Astrocyte of the cerebellum (primary cell): ENCODE measurements at regions not wholly inside any gene's neighbourhood (a gene's known extent, or its start where the extent isn't known, plus 50 kb on each side); places are given as distances from the start of the nearest gene placed in this dataset.

Experiments
- DNase-seq: peaks from one replicate; pipeline ENCODE4 v3.0.0-alpha.2; 2011; ENCODE audit warnings: low read depth
- H3K4me3 ChIP-seq: 2 replicates; pipeline ENCODE4 v1.5.1; 2011; ENCODE audit warnings: mild to moderate bottlenecking, low read depth, low read length, moderate library complexity
- in situ Hi-C: cut with HindIII; loops from 2 replicates; pipeline ENCODE4 v1.10.0; 2017; ENCODE audit warnings: low sequenced_read_pairs
- TF ChIP-seq, protein P1 (sequence below): IDR thresholded peaks from 2 replicates; pipeline ENCODE4 v1.5.1; 2012; ENCODE audit warnings: low read length, low read depth, moderate library complexity, mild to moderate bottlenecking; ENCODE audit errors: missing control alignments

DNA sequence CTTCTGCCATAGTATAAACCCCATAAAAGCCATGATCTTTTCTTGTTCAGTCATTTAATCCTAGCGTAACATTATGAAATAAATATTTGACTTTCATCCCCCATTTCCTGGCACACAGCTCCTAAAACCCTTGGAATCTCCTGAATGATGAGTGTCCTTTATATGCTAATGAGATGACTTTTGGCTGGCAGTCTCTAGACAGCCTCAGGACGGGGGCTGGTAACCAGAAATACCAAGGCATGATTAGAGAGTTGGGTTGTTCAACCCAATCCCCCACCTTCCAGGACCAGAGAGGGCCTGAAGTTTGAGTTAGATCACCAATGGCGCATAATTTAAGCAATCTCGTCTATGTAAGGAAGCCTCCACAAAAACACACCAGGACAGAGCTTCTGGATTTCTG is 1246.1 kb upstream of the TENM4 start:
- no peak overlapping the region for H3K4me3 ChIP-seq
- no peak for DNase-seq
- TF ChIP-seq, protein P1, sequence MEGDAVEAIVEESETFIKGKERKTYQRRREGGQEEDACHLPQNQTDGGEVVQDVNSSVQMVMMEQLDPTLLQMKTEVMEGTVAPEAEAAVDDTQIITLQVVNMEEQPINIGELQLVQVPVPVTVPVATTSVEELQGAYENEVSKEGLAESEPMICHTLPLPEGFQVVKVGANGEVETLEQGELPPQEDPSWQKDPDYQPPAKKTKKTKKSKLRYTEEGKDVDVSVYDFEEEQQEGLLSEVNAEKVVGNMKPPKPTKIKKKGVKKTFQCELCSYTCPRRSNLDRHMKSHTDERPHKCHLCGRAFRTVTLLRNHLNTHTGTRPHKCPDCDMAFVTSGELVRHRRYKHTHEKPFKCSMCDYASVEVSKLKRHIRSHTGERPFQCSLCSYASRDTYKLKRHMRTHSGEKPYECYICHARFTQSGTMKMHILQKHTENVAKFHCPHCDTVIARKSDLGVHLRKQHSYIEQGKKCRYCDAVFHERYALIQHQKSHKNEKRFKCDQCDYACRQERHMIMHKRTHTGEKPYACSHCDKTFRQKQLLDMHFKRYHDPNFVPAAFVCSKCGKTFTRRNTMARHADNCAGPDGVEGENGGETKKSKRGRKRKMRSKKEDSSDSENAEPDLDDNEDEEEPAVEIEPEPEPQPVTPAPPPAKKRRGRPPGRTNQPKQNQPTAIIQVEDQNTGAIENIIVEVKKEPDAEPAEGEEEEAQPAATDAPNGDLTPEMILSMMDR: no peak
- in situ Hi-C loops: no loop called here

DNA sequence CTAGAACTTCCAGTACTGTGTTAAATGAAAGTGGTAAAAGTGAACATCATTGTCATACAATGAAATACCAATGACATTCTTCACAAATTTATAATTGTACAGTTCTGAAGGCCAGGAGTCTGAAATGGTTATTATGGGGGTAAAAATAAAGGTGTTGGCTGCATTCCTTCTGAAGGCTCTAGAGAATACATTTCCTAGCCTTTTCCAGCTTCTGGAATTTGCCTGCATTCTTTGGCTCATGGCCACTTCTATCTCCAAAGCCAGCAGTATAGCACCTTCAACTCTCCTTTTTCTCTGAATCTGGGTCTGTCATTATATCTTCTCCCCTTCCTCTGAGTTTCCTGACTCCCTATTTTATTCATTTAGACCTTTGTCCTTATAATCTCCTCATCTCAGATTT is 1232.7 kb upstream of the TENM4 start:
- in situ Hi-C loops: no loop called here

DNA sequence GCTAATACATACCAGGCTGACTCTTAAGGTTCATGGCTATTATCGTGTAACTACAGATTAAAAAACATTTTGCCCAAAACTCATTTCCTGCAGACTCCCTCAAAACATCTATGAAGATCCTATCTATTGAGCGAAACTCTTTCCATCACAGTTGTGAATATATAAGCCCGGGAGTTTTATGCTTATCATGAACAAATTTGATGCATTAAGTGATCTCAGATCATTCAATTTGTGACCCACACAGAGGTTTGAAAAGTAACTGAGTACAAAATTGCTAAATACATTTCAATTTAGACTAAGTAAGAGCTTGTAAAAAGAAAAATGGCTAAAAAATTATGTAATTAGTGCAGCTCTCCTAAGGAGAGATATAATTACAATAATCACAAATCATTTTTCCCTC is 1228.8 kb upstream of the TENM4 start:
- TF ChIP-seq, protein P1: no peak
- no peak overlapping the region for H3K4me3 ChIP-seq
- no peak for DNase-seq
- in situ Hi-C loops: no loop called here

More for the DNA sequence above, 1232.7 kb upstream of the TENM4 start:
- no peak overlapping the region for H3K4me3 ChIP-seq
- no peak for DNase-seq
- TF ChIP-seq, protein P1: no peak

DNA sequence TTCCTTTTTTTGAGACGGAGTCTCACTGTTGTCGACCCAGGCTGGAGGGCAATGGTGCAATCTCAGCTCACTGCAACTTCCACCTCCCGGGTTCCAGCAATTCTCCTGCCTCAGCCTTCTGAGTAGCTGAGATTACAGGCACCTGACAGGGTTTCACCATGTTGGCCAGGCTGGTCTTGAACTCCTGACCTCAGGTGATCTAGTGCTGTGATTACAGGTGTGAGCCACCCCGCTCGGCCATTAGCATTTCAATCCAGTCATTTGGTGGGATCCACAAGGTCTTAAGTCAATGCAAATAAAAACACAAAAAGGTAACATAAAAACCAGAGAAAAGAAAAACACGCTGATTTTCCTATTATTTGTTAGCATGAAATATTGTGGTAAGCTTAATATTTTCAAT is 1227.2 kb upstream of the TENM4 start:
- H3K4me3 ChIP-seq: no peak overlapping the region
- TF ChIP-seq, protein P1: no peak
- DNase-seq: no peak
- in situ Hi-C loops: no loop called here

DNA sequence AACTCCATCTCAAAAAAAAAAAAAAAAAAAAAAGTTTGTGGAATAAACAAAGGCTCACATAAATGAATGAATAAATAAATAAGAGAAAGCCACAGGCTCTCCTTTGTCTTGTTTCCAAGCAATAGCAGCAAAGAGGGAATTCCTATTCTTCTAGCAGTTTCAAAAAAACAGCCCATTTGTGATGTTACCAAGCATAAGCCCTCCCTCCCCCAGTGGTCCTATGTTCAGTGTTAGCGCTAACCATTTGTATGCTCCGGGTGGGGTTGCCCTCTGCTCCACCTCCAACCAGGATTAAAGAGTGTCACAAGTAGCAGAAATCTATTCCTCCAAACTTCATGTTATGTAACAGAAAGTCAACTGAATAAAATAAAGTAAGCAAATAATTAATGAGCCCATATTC is 1215.0 kb upstream of the TENM4 start:
- TF ChIP-seq, protein P1: no peak
- H3K4me3 ChIP-seq: no peak overlapping the region
- in situ Hi-C loops: loop anchor here (5.0 kb wide), 1 partner anchor 104 kb away; no protein-coding TSS in a partner anchor
- no peak for DNase-seq

DNA sequence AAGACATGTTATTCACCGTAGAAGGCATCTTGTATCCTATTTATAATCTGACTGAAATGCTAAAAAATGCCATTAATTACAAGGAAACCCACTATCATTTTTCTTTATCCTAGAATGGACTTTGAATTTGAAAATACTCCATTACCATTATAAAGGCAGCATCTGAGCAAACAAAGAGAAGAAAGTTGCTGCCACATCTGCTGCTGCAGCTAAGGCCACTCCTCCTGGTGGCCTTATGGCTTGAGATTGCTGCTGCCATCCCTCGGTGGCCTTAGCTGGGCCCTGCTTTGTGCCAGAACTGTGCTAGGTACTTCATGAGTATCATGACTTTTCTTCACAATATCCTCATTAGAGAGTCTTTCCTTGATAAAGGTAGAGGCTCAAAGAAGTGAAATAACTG is 1210.1 kb upstream of the TENM4 start:
- in situ Hi-C loops: no loop called here
- TF ChIP-seq, protein P1: no peak
- H3K4me3 ChIP-seq: no peak overlapping the region
- no peak for DNase-seq

DNA sequence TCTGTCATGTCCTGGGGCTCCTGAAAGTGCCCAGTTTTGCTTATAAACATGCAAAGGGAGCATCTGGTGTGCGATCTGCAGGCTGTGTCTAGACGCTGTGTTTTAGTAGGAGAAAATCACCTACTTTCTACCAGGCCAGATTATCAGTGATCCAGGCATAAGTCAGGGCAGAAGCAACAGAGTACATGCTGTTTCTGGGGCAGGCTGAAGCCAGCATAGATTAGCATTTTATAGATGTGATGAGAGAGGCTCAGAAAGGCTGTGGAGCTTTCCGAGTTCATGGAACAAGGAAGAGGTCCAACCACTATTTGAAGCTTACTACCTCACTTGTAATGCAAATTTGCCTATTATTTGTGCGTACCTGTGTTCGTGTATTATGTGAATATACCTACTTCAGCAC is 1208.4 kb upstream of the TENM4 start:
- no peak overlapping the region for H3K4me3 ChIP-seq
- TF ChIP-seq, protein P1: no peak
- in situ Hi-C loops: no loop called here
- DNase-seq: no peak
